GM23248 (cell line): ENCODE measurements at regions not wholly inside any gene's neighbourhood (a gene's known extent, or its start where the extent isn't known, plus 50 kb on each side); places are given as distances from the start of the nearest gene placed in this dataset.
A peak's percentile ranks its signal among the peaks of the same experiment; 100 is the strongest.

ENCODE experiments used
- DNase-seq: peaks from one replicate; pipeline ENCODE4 v3.0.0-alpha.2; 2015
- H2AFZ ChIP-seq: fragments of 200-600 bp; sonication (generic); 2 replicates; pipeline ENCODE4 v1.6.1; 2016; ENCODE audit warnings: antibody characterized with exemption
- H3F3A ChIP-seq: fragments of 200-600 bp; sonication (generic); 2 replicates; pipeline ENCODE4 v1.6.1; 2016; ENCODE audit warnings: mild to moderate bottlenecking, antibody characterized with exemption, mixed run types; ENCODE audit not compliant: insufficient read depth
- H3K27ac ChIP-seq: fragments of 200-600 bp; sonication (generic); 2 replicates; pipeline ENCODE4 v1.5.1; 2016; ENCODE audit warnings: mild to moderate bottlenecking
- H3K27me3 ChIP-seq: fragments of 200-600 bp; sonication (generic); replicated peaks from 2 replicates; pipeline ENCODE4 v1.6.1; 2016; ENCODE audit warnings: mild to moderate bottlenecking; ENCODE audit not compliant: insufficient read depth
- H3K36me3 ChIP-seq: fragments of 200-600 bp; sonication (generic); 2 replicates; pipeline ENCODE4 v1.6.1; 2016; ENCODE audit warnings: low read depth, mild to moderate bottlenecking
- H3K4me1 ChIP-seq: fragments of 200-600 bp; sonication (generic); 2 replicates; pipeline ENCODE4 v1.6.1; 2016; ENCODE audit warnings: mild to moderate bottlenecking; ENCODE audit not compliant: insufficient read depth
- H3K4me2 ChIP-seq: fragments of 200-600 bp; sonication (generic); one replicate; pipeline ENCODE4 v1.6.1; 2016; ENCODE audit warnings: mild to moderate bottlenecking; ENCODE audit not compliant: unreplicated experiment
- H3K4me3 ChIP-seq: fragments of 200-600 bp; sonication (generic); 2 replicates; pipeline ENCODE4 v1.5.1; 2016; ENCODE audit warnings: mild to moderate bottlenecking
- H3K79me2 ChIP-seq: fragments of 200-600 bp; sonication (generic); 2 replicates; pipeline ENCODE4 v1.6.1; 2016; ENCODE audit warnings: mild to moderate bottlenecking; ENCODE audit not compliant: insufficient read depth
- H3K9ac ChIP-seq: fragments of 200-600 bp; sonication (generic); 2 replicates; pipeline ENCODE4 v1.6.1; 2016; ENCODE audit warnings: mild to moderate bottlenecking
- H3K9me2 ChIP-seq: fragments of 200-600 bp; sonication (generic); 2 replicates; pipeline ENCODE4 v1.6.1; 2016; ENCODE audit warnings: mixed run types, mild to moderate bottlenecking, moderate library complexity; ENCODE audit not compliant: insufficient read depth
- H3K9me3 ChIP-seq: fragments of 200-600 bp; sonication (generic); one replicate; pipeline ENCODE4 v1.6.1; 2017; ENCODE audit warnings: low read depth
- H4K20me1 ChIP-seq: fragments of 200-600 bp; sonication (generic); 2 replicates; pipeline ENCODE4 v1.6.0; 2016; ENCODE audit not compliant: insufficient read depth
- EZH2 ChIP-seq: fragments of 200-600 bp; sonication (generic); IDR thresholded peaks from 2 replicates; pipeline ENCODE4 v1.6.1; 2018; ENCODE audit warnings: antibody characterized with exemption, mild to moderate bottlenecking; ENCODE audit not compliant: insufficient read depth, poor library complexity, severe bottlenecking
- EZH2phosphoT487 ChIP-seq: fragments of 200-600 bp; sonication (generic); IDR thresholded peaks from 2 replicates; pipeline ENCODE4 v1.6.1; 2018; ENCODE audit warnings: antibody characterized with exemption, moderate library complexity, mild to moderate bottlenecking, low read depth; ENCODE audit not compliant: insufficient read depth
- WGBS, 2 experiments: methylation state at CpG; one replicate each; pipeline ENCODE4 v1.1.6; 2015 to 2017; ENCODE audit warnings: low lambda C conversion rate in 2 of 2, low coverage in 1 of 2; ENCODE audit errors: missing lambda C conversion rate in 2 of 2; 5-methylcytosine and 5-hydroxymethylcytosine counted together
- in situ Hi-C: fragments of 300-500 bp; cut with MboI; formaldehyde crosslinking; loops from 2 replicates; pipeline ENCODE4 v1.15.0; 2020

- 43 to 55% methylated on average over 1 of the region's 1 CpG for WGBS, 2 experiments
- in situ Hi-C loops, result no loop called here
- DNase-seq, result peak; percentile 40
Measured at GRCh38 chr12:25875661-25876060, 82.8 kb upstream of the RASSF8 start.

GRCh38 chr12:25876383-25877045 is 82.0 kb upstream of the RASSF8 start:
- no peaks in the 10 kb centered on the region for H3F3A ChIP-seq
- H3K9me2 ChIP-seq, result peaks cover 8% of the 10 kb centered on the region; the same call in 1 of the 2 replicates
- in situ Hi-C loops, result no loop called here
- no peaks in the 10 kb centered on the region for H3K79me2 ChIP-seq
- no peak overlapping the region for H3K9ac ChIP-seq
- H3K4me2 ChIP-seq, result no peak overlapping the region
- no peak overlapping the region for H3K27ac ChIP-seq
- no peak overlapping the region for H2AFZ ChIP-seq
- WGBS, 2 experiments, result 76 to 78% methylated on average over 2 of the region's 2 CpGs
- no peak for TF ChIP-seq EZH2phosphoT487
- no peak for TF ChIP-seq EZH2
- DNase-seq, result no peak
- no peaks in the 10 kb centered on the region for H3K36me3 ChIP-seq
- peaks cover 8% of the 10 kb centered on the region; the same call in 1 of the 2 replicates for H3K4me1 ChIP-seq
- no peaks in the 10 kb centered on the region for H4K20me1 ChIP-seq
- H3K9me3 ChIP-seq, result no peaks in the 10 kb centered on the region
- no peaks in the 10 kb centered on the region for H3K27me3 ChIP-seq
- no peak overlapping the region for H3K4me3 ChIP-seq

More at GRCh38 chr12:25875661-25876060, 82.8 kb upstream of the RASSF8 start:
- Histone ChIP-seq H4K20me1 (no peaks in the 10 kb centered on the region), H3K36me3 (no peaks in the 10 kb centered on the region), H2AFZ (peak overlapping the region; percentile 25; the same call in 1 of the 2 replicates), H3K4me1 (peaks cover 8% of the 10 kb centered on the region; the same call in 1 of the 2 replicates), H3K79me2 (no peaks in the 10 kb centered on the region), H3F3A (no peaks in the 10 kb centered on the region), H3K9ac (no peak overlapping the region), H3K9me3 (no peaks in the 10 kb centered on the region), H3K27me3 (no peaks in the 10 kb centered on the region), H3K27ac (no peak overlapping the region), H3K4me3 (no peak overlapping the region), H3K4me2 (no peak overlapping the region), H3K9me2 (peaks cover 8% of the 10 kb centered on the region; the same call in 1 of the 2 replicates)
- TF ChIP-seq EZH2 (no peak), EZH2phosphoT487 (no peak)

- Histone ChIP-seq H3K9me3 (no peaks in the 10 kb centered on the region), H3K9me2 (peaks cover 8% of the 10 kb centered on the region; the same call in 1 of the 2 replicates), H3K27me3 (no peaks in the 10 kb centered on the region), H3K27ac (no peak overlapping the region), H3K79me2 (no peaks in the 10 kb centered on the region), H3K4me1 (peaks cover 8% of the 10 kb centered on the region; the same call in 1 of the 2 replicates), H4K20me1 (no peaks in the 10 kb centered on the region), H3K9ac (no peak overlapping the region), H2AFZ (no peak overlapping the region), H3K4me3 (no peak overlapping the region), H3F3A (no peaks in the 10 kb centered on the region), H3K36me3 (no peaks in the 10 kb centered on the region), H3K4me2 (no peak overlapping the region)
- 95 to 100% methylated on average over 1 of the region's 1 CpG for WGBS, 2 experiments
- peak; percentile 20 for DNase-seq
- in situ Hi-C loops, result no loop called here
- TF ChIP-seq EZH2, result no peak
- TF ChIP-seq EZH2phosphoT487, result no peak
Measured at GRCh38 chr12:25877446-25877845, 81.0 kb upstream of the RASSF8 start.

- 93 to 100% methylated on average over 1 of the region's 1 CpG for WGBS, 2 experiments
Measured at GRCh38 chr12:25882266-25882665, 76.2 kb upstream of the RASSF8 start.

More at GRCh38 chr12:25882266-25882665, 76.2 kb upstream of the RASSF8 start:
- DNase-seq, result no peak
- in situ Hi-C loops, result no loop called here
- Histone ChIP-seq H3K9ac (no peak overlapping the region), H3K9me2 (no peaks in the 10 kb centered on the region), H3K4me3 (no peak overlapping the region), H3K27ac (no peak overlapping the region), H3K9me3 (no peaks in the 10 kb centered on the region), H3K4me1 (no peaks in the 10 kb centered on the region), H3K27me3 (no peaks in the 10 kb centered on the region), H3K4me2 (no peak overlapping the region), H4K20me1 (no peaks in the 10 kb centered on the region), H2AFZ (no peak overlapping the region), H3K36me3 (no peaks in the 10 kb centered on the region), H3F3A (no peaks in the 10 kb centered on the region), H3K79me2 (no peaks in the 10 kb centered on the region)
- no peak for TF ChIP-seq EZH2phosphoT487
- no peak for TF ChIP-seq EZH2
